NB4 (cell line): ENCODE measurements at regions not wholly inside any gene's neighbourhood (a gene's known extent, or its start where the extent isn't known, plus 50 kb on each side); places are given as distances from the start of the nearest gene placed in this dataset.
"Not testable (repeated sequence)": the region's sequence is repeated elsewhere in the genome, so short reads cannot be mapped to it uniquely, and the experiment has no call there.

Experiments used
- DNase-seq: peaks from one replicate; pipeline ENCODE4 v3.0.0; 2010; ENCODE audit warnings: low read depth
- H3K4me3 ChIP-seq: one replicate; pipeline ENCODE4 v1.5.1; 2011; ENCODE audit warnings: mild to moderate bottlenecking, low read depth, low read length, moderate library complexity
- MYC ChIP-seq: IDR thresholded peaks from 2 replicates; pipeline ENCODE4 v1.6.1; 2011; ENCODE audit warnings: low read depth, low read length
- POLR2A ChIP-seq: IDR thresholded peaks from 2 replicates; pipeline ENCODE4 v1.6.1; 2011; ENCODE audit warnings: mild to moderate bottlenecking; ENCODE audit not compliant: insufficient read length; ENCODE audit errors: extremely low read depth
- TF ChIP-seq, protein P1 (sequence below): IDR thresholded peaks from one replicate; pipeline ENCODE4 v1.5.1; 2012; ENCODE audit warnings: low read depth, low read length
- TF ChIP-seq, protein P2 (sequence below): IDR thresholded peaks from 2 replicates; pipeline ENCODE4 v1.6.1; 2011; ENCODE audit warnings: low read depth, low read length

DNA sequence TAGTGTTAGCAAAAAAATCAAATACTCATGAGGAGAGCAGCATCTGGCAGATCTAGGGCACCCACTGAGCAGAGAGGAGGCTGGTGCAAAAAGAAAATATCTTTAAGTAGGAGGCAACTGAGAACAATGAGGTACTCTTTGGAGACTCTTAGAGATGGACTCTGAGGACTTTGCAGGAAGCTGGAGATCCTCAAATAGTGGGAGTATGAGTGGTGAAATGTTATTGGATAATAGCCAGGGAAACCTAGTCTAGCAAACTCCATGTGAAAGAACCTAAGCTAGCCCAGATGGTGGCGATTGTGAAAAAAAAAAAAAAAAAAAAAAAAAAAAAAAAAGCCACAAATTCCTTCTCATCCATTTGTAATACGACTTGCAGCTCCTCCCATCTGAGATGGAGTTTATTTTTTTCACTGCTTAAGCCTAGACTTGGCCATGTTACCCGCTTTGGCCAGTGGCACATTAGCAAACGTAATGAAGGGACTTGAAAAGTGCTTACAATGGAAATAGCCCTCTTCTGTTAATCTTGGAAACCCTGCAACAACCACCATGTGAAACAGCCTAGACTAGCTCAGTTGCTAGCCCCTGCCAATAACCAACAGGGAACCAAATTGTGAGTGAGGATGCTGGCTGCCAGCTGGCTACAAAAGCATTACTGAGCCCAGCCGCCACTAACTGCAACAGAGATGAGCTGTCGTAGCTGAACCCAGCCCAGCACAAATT lies 476.2 kb downstream of the KLF12 start:
- H3K4me3 ChIP-seq = no peak overlapping the region
- DNase-seq = no peak
- TF ChIP-seq MYC = no peak

DNA sequence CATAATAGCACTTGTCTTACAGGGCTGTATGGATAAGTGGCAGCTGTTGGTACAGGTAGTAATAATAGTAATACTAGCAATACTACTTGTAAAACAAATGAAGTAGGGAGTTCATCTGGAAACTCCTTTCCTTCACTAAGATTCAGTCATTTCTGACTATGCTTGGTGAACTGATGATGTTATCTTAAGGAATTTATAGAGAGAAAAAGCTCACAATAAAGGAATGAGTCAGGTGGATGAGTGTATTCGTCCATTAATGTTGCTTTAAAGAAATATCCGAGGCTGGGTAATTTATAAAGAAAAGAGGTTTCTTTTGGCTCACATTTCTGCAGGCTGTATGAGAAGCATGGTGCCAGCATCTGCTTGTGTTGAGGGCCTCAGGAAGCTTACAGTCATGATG lies 477.3 kb downstream of the KLF12 start:
- no peak for DNase-seq
- H3K4me3 ChIP-seq = no peak overlapping the region
- TF ChIP-seq, protein P1, sequence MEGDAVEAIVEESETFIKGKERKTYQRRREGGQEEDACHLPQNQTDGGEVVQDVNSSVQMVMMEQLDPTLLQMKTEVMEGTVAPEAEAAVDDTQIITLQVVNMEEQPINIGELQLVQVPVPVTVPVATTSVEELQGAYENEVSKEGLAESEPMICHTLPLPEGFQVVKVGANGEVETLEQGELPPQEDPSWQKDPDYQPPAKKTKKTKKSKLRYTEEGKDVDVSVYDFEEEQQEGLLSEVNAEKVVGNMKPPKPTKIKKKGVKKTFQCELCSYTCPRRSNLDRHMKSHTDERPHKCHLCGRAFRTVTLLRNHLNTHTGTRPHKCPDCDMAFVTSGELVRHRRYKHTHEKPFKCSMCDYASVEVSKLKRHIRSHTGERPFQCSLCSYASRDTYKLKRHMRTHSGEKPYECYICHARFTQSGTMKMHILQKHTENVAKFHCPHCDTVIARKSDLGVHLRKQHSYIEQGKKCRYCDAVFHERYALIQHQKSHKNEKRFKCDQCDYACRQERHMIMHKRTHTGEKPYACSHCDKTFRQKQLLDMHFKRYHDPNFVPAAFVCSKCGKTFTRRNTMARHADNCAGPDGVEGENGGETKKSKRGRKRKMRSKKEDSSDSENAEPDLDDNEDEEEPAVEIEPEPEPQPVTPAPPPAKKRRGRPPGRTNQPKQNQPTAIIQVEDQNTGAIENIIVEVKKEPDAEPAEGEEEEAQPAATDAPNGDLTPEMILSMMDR = no peak
- no peak for TF ChIP-seq MYC
- TF ChIP-seq, protein P2, sequence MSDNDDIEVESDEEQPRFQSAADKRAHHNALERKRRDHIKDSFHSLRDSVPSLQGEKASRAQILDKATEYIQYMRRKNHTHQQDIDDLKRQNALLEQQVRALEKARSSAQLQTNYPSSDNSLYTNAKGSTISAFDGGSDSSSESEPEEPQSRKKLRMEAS = no peak
- TF ChIP-seq POLR2A = no peak

DNA sequence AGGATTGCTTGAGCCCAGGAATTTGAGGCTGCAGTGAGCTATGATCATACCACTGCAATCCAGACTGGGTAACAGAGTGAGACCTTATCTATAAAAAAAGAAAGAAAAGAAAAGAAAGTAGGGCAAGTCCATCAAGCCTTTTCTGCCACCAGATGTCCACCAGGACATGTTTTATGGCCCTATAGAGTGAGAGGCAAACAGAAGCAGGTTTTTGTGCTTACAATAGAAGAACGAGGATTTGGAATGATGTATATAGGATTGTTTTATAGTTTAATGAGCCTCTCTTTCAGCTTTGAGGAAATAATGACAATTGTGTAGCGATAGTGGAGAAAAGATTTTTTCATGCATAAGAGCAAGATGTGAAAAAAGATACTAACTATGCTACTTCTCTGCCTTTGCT lies 480.5 kb downstream of the KLF12 start:
- TF ChIP-seq, protein P2 = no peak
- TF ChIP-seq, protein P1 = no peak
- no peak for TF ChIP-seq MYC
- no peak for TF ChIP-seq POLR2A
- H3K4me3 ChIP-seq = no peak overlapping the region
- no peak for DNase-seq

GRCh38 chr13:73647417-73647816 lies 486.8 kb downstream of the KLF12 start:
- H3K4me3 ChIP-seq = no peak overlapping the region
- TF ChIP-seq MYC = no peak
- TF ChIP-seq, protein P2 = no peak
- TF ChIP-seq, protein P1 = no peak
- no peak for TF ChIP-seq POLR2A
- DNase-seq = no peak

GRCh38 chr13:73640476-73641179 lies 493.6 kb downstream of the KLF12 start:
- DNase-seq, H3K4me3 ChIP-seq: not testable (repeated sequence)

GRCh38 chr13:73635166-73635787 lies 498.9 kb downstream of the KLF12 start:
- DNase-seq = no peak
- H3K4me3 ChIP-seq = no peak overlapping the region
- TF ChIP-seq, protein P2 = no peak
- TF ChIP-seq, protein P1 = no peak
